22Rv1 (cell line): ENCODE measurements at regions not wholly inside any gene's neighbourhood (a gene's known extent, or its start where the extent isn't known, plus 50 kb on each side); places are given as distances from the start of the nearest gene placed in this dataset.

Experiments
- H3K27ac ChIP-seq: fragments of 450-650 bp; 2 replicates; pipeline ENCODE4 v1.5.1; 2017
- ZFX ChIP-seq: fragments of 450-650 bp; IDR thresholded peaks from 2 replicates; pipeline ENCODE4 v1.6.1; 2017; ENCODE audit warnings: antibody characterized with exemption, borderline replicate concordance
- TF ChIP-seq, protein P1 (sequence below): fragments of 450-650 bp; IDR thresholded peaks from 2 replicates; pipeline ENCODE4 v1.5.1; 2017; ENCODE audit warnings: mild to moderate bottlenecking

- no peak overlapping the region for H3K27ac ChIP-seq
- TF ChIP-seq, protein P1, sequence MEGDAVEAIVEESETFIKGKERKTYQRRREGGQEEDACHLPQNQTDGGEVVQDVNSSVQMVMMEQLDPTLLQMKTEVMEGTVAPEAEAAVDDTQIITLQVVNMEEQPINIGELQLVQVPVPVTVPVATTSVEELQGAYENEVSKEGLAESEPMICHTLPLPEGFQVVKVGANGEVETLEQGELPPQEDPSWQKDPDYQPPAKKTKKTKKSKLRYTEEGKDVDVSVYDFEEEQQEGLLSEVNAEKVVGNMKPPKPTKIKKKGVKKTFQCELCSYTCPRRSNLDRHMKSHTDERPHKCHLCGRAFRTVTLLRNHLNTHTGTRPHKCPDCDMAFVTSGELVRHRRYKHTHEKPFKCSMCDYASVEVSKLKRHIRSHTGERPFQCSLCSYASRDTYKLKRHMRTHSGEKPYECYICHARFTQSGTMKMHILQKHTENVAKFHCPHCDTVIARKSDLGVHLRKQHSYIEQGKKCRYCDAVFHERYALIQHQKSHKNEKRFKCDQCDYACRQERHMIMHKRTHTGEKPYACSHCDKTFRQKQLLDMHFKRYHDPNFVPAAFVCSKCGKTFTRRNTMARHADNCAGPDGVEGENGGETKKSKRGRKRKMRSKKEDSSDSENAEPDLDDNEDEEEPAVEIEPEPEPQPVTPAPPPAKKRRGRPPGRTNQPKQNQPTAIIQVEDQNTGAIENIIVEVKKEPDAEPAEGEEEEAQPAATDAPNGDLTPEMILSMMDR: no peak
- no peak for TF ChIP-seq ZFX
Observed at GRCh38 chr15:93811305-93811704, 420.1 kb upstream of the MCTP2 start.

DNA sequence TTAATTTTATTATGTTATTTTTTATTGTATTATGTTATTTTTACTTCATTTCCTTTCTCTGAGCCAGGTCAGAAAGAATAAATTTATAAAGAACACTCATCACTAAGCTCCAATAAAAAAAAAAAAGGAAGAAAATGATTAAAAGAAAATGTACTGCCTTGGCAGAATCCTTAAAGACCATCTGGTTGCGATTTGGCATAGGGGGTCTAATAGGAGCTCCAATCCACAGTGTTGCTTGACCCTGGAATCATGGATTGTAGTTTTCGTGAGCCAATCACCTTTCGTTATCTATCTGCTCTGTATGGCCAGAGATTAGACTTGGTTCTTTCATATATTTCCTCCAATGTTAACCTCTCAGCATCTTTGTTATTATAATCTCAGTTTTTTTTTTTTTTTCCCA, 421.8 kb upstream of the MCTP2 start:
- no peak overlapping the region for H3K27ac ChIP-seq
- TF ChIP-seq, protein P1: no peak
- TF ChIP-seq ZFX: no peak

GRCh38 chr15:93803421-93804152, 427.8 kb upstream of the MCTP2 start:
- no peak overlapping the region for H3K27ac ChIP-seq
- TF ChIP-seq, protein P1: no peak
- TF ChIP-seq ZFX: no peak

- no peak overlapping the region for H3K27ac ChIP-seq
- TF ChIP-seq ZFX: no peak
- TF ChIP-seq, protein P1: no peak
Observed at GRCh38 chr15:93801206-93801605, 430.2 kb upstream of the MCTP2 start.

- TF ChIP-seq, protein P1: no peak
- H3K27ac ChIP-seq: no peak overlapping the region
Observed at GRCh38 chr15:93800805-93801204, 430.6 kb upstream of the MCTP2 start.

DNA sequence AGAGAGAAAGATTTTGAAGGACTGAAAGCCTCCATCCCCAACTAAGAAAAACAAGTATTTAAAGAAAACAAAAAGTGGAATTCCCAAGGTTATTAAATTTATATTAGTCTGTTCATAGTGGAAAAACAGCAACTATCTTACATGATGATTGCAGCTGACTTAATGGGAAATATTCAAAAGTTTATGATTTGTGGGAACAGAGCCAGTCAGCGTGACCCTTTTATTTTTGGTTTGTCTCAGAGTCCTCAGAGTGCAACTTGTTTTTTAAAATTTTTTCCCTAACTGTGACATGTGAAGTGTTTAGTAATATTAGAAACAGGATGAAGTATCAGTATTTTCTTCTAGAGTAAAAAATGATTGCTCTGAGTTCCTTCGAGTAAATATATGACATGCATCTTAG, 441.9 kb upstream of the MCTP2 start:
- no peak for TF ChIP-seq ZFX
- TF ChIP-seq, protein P1: no peak

DNA sequence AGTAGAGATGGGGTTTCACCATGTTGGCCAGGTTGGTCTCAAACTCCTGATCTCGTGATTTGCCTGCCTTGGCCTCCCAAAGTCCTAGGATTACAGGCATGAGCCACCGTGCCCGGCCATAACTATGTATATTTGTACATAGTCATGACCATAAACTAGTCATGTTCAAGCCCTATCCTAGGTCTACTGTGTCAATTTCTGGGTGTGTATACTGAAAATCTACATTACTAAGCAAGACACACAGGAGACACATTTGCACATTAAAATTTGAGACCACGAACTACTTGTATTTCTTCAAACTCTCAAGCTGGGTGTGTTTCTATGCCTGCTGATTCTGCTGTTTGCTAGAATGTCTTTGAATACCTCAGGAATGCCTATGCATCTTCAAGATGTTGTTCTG, 451.3 kb upstream of the MCTP2 start:
- TF ChIP-seq ZFX: no peak
- TF ChIP-seq, protein P1: no peak
- H3K27ac ChIP-seq: no peak overlapping the region

More for the DNA sequence above, 441.9 kb upstream of the MCTP2 start:
- no peak overlapping the region for H3K27ac ChIP-seq
